Esophagus squamous epithelium (tissue), 4 donors: ENCODE measurements at regions not wholly inside any gene's neighbourhood (a gene's known extent, or its start where the extent isn't known, plus 50 kb on each side); places are given as distances from the start of the nearest gene placed in this dataset.

ENCODE experiments used
- CTCF ChIP-seq, 6 experiments: fragments of 450-650 bp in 4 of 6; fragments of 200-600 bp in 2 of 6; sonication (generic) in 2 of 6; IDR thresholded peaks; one replicate each; pipeline ENCODE4 v1.5.1; 2016 to 2019; ENCODE audit warnings: antibody characterized with exemption in 6 of 6, mild to moderate bottlenecking in 4 of 6, moderate library complexity in 4 of 6
- POLR2A ChIP-seq, 4 donors: fragments of 450-650 bp; IDR thresholded peaks; one replicate each; pipeline ENCODE4 v1.6.1; 2017; ENCODE audit warnings: antibody characterized with exemption in 4 of 4, mild to moderate bottlenecking in 4 of 4, moderate library complexity in 3 of 4

GRCh38 chr10:100634034-100634433 lies 98.3 kb downstream of the HIF1AN start:
- TF ChIP-seq CTCF (IDR thresholded peaks at IDR 0.05), result no peak
- TF ChIP-seq POLR2A (IDR thresholded peaks at IDR 0.05), result no peak
